CD4-positive, alpha-beta T cell treated with Interleukin-10 for 1 hour (primary cell): ENCODE measurements at regions not wholly inside any gene's neighbourhood (a gene's known extent, or its start where the extent isn't known, plus 50 kb on each side); places are given as distances from the start of the nearest gene placed in this dataset.

Source experiments
- DNase-seq: peaks from one replicate; pipeline ENCODE4 v3.0.0-alpha.2; 2020

GRCh38 chr7:94239661-94240234 lies 154.9 kb upstream of the COL1A2 start:
- DNase-seq = no peak

- no peak for DNase-seq
Measured at GRCh38 chr7:94240902-94241301, 153.8 kb upstream of the COL1A2 start.

GRCh38 chr7:94241402-94241925 lies 153.2 kb upstream of the COL1A2 start:
- no peak for DNase-seq

- no peak for DNase-seq
Measured at GRCh38 chr7:94243066-94243711, 151.5 kb upstream of the COL1A2 start.

- DNase-seq = no peak
Measured at GRCh38 chr7:94244760-94245159, 149.9 kb upstream of the COL1A2 start.

GRCh38 chr7:94245500-94245899 lies 149.2 kb upstream of the COL1A2 start:
- DNase-seq = no peak

GRCh38 chr7:94247970-94248369 lies 146.7 kb upstream of the COL1A2 start:
- no peak for DNase-seq

- DNase-seq = no peak
Measured at GRCh38 chr7:94249631-94250030, 145.1 kb upstream of the COL1A2 start.

GRCh38 chr7:94250124-94250523 lies 144.6 kb upstream of the COL1A2 start:
- DNase-seq = no peak

GRCh38 chr7:94250987-94251386 lies 143.7 kb upstream of the COL1A2 start:
- DNase-seq = no peak

- no peak for DNase-seq
Measured at GRCh38 chr7:94252124-94252523, 142.6 kb upstream of the COL1A2 start.

- no peak for DNase-seq
Measured at GRCh38 chr7:94252971-94253370, 141.7 kb upstream of the COL1A2 start.

GRCh38 chr7:94253686-94254085 lies 141.0 kb upstream of the COL1A2 start:
- DNase-seq = no peak

GRCh38 chr7:94258418-94259300 lies 136.0 kb upstream of the COL1A2 start:
- no peak for DNase-seq

GRCh38 chr7:94261067-94261466 lies 133.6 kb upstream of the COL1A2 start:
- no peak for DNase-seq

GRCh38 chr7:94264756-94265155 lies 129.9 kb upstream of the COL1A2 start:
- DNase-seq = no peak

GRCh38 chr7:94265456-94265855 lies 129.2 kb upstream of the COL1A2 start:
- no peak for DNase-seq

- no peak for DNase-seq
Measured at GRCh38 chr7:94266238-94266644, 128.5 kb upstream of the COL1A2 start.

- no peak for DNase-seq
Measured at GRCh38 chr7:94270772-94271171, 123.9 kb upstream of the COL1A2 start.

GRCh38 chr7:94272821-94273583 lies 121.7 kb upstream of the COL1A2 start:
- DNase-seq = no peak

GRCh38 chr7:94274828-94275227 lies 119.9 kb upstream of the COL1A2 start:
- DNase-seq = no peak

GRCh38 chr7:94276027-94276426 lies 118.7 kb upstream of the COL1A2 start:
- DNase-seq = no peak

- no peak for DNase-seq
Measured at GRCh38 chr7:94276795-94277194, 117.9 kb upstream of the COL1A2 start.
